SK-N-DZ (cell line): ENCODE measurements at regions not wholly inside any gene's neighbourhood (a gene's known extent, or its start where the extent isn't known, plus 50 kb on each side); places are given as distances from the start of the nearest gene placed in this dataset.
"Not testable (repeated sequence)": the region's sequence is repeated elsewhere in the genome, so short reads cannot be mapped to it uniquely, and the experiment has no call there.

Experiments
- DNase-seq: peaks from one replicate; pipeline ENCODE4 v3.0.0-alpha.2; 2015; ENCODE audit warnings: low spot score

- DNase-seq: no peak
These were observed 176.9 kb upstream of the DEPDC1 start for GRCh38 chr1:68673771-68674170.

- no peak for DNase-seq
These were observed 178.5 kb upstream of the DEPDC1 start for GRCh38 chr1:68675336-68675735.

GRCh38 chr1:68677684-68678351 lies 180.9 kb upstream of the DEPDC1 start:
- DNase-seq: no peak

- no peak for DNase-seq
These were observed 199.3 kb upstream of the DEPDC1 start for GRCh38 chr1:68696221-68696620.

GRCh38 chr1:68703921-68704354 lies 207.1 kb upstream of the DEPDC1 start:
- DNase-seq: no peak

- peak; percentile 93 for DNase-seq
These were observed 208.0 kb upstream of the DEPDC1 start for GRCh38 chr1:68704800-68705443.

- no peak for DNase-seq
These were observed 208.6 kb upstream of the DEPDC1 start for GRCh38 chr1:68705466-68705865.

- no peak for DNase-seq
These were observed 209.9 kb upstream of the DEPDC1 start for GRCh38 chr1:68706639-68707317.

- DNase-seq: no peak
These were observed 220.4 kb upstream of the DEPDC1 start for GRCh38 chr1:68717330-68717729.

- no peak for DNase-seq
These were observed 223.6 kb upstream of the DEPDC1 start for GRCh38 chr1:68720476-68720875.

GRCh38 chr1:68723791-68724190 lies 226.9 kb upstream of the DEPDC1 start:
- DNase-seq: no peak

- peak; percentile 89 for DNase-seq
These were observed 228.3 kb upstream of the DEPDC1 start for GRCh38 chr1:68725001-68725752.

- DNase-seq: not testable (repeated sequence)
These were observed 242.6 kb upstream of the DEPDC1 start for GRCh38 chr1:68739486-68739885.

GRCh38 chr1:68745011-68745410 lies 248.1 kb upstream of the DEPDC1 start:
- no peak for DNase-seq

- DNase-seq: no peak
These were observed 248.6 kb upstream of the DEPDC1 start for GRCh38 chr1:68745451-68745850.

- no peak for DNase-seq
These were observed 249.5 kb upstream of the DEPDC1 start for GRCh38 chr1:68746378-68746777.

- no peak for DNase-seq
These were observed 254.8 kb upstream of the DEPDC1 start for GRCh38 chr1:68751723-68752122.

GRCh38 chr1:68758666-68759209 lies 261.9 kb upstream of the DEPDC1 start:
- DNase-seq: no peak

- no peak for DNase-seq
These were observed 271.1 kb upstream of the DEPDC1 start for GRCh38 chr1:68767941-68768340.

GRCh38 chr1:68770817-68771216 lies 273.9 kb upstream of the DEPDC1 start:
- no peak for DNase-seq

GRCh38 chr1:68777851-68778250 lies 281.0 kb upstream of the DEPDC1 start:
- DNase-seq: no peak

- not testable (repeated sequence) for DNase-seq
These were observed 283.0 kb upstream of the DEPDC1 start for GRCh38 chr1:68779841-68780240.
